ENCODE measurements at regions not wholly inside any gene's neighbourhood (a gene's known extent, or its start where the extent isn't known, plus 50 kb on each side); places are given as distances from the start of the nearest gene placed in this dataset.

GRCh38 chr20:63145156-63145555 lies 70.8 kb downstream of the YTHDF1 start (continued):
- TF ChIP-seq, protein P1, sequence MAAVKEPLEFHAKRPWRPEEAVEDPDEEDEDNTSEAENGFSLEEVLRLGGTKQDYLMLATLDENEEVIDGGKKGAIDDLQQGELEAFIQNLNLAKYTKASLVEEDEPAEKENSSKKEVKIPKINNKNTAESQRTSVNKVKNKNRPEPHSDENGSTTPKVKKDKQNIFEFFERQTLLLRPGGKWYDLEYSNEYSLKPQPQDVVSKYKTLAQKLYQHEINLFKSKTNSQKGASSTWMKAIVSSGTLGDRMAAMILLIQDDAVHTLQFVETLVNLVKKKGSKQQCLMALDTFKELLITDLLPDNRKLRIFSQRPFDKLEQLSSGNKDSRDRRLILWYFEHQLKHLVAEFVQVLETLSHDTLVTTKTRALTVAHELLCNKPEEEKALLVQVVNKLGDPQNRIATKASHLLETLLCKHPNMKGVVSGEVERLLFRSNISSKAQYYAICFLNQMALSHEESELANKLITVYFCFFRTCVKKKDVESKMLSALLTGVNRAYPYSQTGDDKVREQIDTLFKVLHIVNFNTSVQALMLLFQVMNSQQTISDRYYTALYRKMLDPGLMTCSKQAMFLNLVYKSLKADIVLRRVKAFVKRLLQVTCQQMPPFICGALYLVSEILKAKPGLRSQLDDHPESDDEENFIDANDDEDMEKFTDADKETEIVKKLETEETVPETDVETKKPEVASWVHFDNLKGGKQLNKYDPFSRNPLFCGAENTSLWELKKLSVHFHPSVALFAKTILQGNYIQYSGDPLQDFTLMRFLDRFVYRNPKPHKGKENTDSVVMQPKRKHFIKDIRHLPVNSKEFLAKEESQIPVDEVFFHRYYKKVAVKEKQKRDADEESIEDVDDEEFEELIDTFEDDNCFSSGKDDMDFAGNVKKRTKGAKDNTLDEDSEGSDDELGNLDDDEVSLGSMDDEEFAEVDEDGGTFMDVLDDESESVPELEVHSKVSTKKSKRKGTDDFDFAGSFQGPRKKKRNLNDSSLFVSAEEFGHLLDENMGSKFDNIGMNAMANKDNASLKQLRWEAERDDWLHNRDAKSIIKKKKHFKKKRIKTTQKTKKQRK (IDR thresholded peaks at IDR 0.05; ENCODE audit: borderline replicate concordance, low read depth, low read length): no peak
- TF ChIP-seq ZFP36 (IDR thresholded peaks at IDR 0.05; ENCODE audit: low read depth, low read length, partially characterized antibody) (no peak), BRF1 (IDR thresholded peaks at IDR 0.05; ENCODE audit: borderline replicate concordance, extremely low read depth, insufficient read length) (no peak), PCBP2 (IDR thresholded peaks at IDR 0.05; ENCODE audit: low read depth, low read length, poor library complexity, severe bottlenecking) (no peak), EZH2 (IDR thresholded peaks at IDR 0.05; ENCODE audit: borderline replicate concordance, low read depth, low read length) (no peak), ZNF324 (CRISPR knock-in tag; IDR thresholded peaks at IDR 0.05) (no peak), RFX7 (CRISPR knock-in tag; IDR thresholded peaks at IDR 0.05) (no peak)

DNA sequence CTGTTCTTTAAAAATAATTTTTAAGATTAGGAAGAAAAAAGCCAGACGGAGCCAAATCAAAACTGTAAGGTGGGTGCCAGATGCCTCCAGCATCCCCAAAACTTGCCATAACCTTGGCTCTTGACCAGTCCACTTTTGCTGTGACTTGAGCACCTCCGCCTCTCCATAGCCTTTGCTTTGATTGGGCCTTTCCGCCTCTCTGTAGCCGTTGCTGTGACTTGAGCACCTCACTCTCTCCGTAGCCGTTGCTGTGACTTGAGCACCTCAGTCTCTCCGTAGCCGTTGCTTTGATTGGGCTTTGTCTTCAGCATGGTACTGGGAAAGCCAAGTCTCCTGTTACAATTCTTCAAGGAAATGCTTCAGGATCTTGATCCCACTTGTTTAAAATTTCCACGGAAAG lies 73.0 kb downstream of the YTHDF1 start:
- Histone ChIP-seq H3K4me1 (replicated peaks in 1 of 2; ENCODE audit: control insufficient read depth in 2 of 2, insufficient read depth in 2 of 2, low read length in 2 of 2) (peaks cover 0 to 5% of the 10 kb centered on the region in 2 experiments; a peak in 1 of 5 replicates), H4K20me1 (replicated peaks; ENCODE audit: control insufficient read depth, insufficient read depth, low read length) (no peaks in the 10 kb centered on the region), H3K36me3 (ENCODE audit: control insufficient read depth, insufficient read depth, low read length) (no peaks in the 10 kb centered on the region), H3K4me3 (no peak overlapping the region), H3K27ac (ENCODE audit: extremely low read depth, low read depth, low read length) (no peak overlapping the region), H3K9me3 (replicated peaks; ENCODE audit: control insufficient read depth, insufficient read depth, low read depth, low read length) (peaks cover 3% of the 10 kb centered on the region; the same call in 1 of the 2 replicates), H3K4me2 (ENCODE audit: insufficient read depth, low read length) (no peak overlapping the region), H3K9me1 (ENCODE audit: control insufficient read depth, insufficient read depth, low read length) (peaks cover 2% of the 10 kb centered on the region), H3K79me2 (ENCODE audit: control insufficient read depth, insufficient read depth, low read length) (no peaks in the 10 kb centered on the region), H3K27me3 (ENCODE audit: control insufficient read depth in 2 of 2, insufficient read depth in 2 of 2, low read length in 2 of 2) (peaks cover 35 to 42% of the 10 kb centered on the region in 2 experiments), H3K9ac (ENCODE audit: insufficient read depth in 1 of 2, low read depth in 2 of 2, low read length in 2 of 2) (no peak overlapping the region), H2AFZ (ENCODE audit: low read depth, low read length) (no peak overlapping the region)
- in situ Hi-C loops (cut with MboI): no loop called here
- FAIRE-seq (no peak), ATAC-seq (no peak), DNase-seq (ENCODE audit: extremely low read depth in 1 of 4, low spot score in 3 of 4) (no peak)
- no TSS peak for BruUV-seq (replicated peaks)
- ChIA-PET CTCF (ENCODE audit: low intra/inter-chr PET ratio) (no interaction called here), POLR2A (interaction anchor here (0.6 to 1.1 kb wide), 3 partner anchors 15 to 175 kb away, joined by 3 read pairs; no protein-coding TSS in a partner anchor)
- intact Hi-C loops (cut with micrococcal nuclease): no loop called here
- 3% methylated on average over 9 of the region's 9 CpGs for WGBS (ENCODE audit: insufficient coverage, low coverage, missing lambda C conversion rate)
- no peak for TF ChIP-seq ETS2 (tag; IDR thresholded peaks at IDR 0.05; ENCODE audit: borderline replicate concordance, poor library complexity, severe bottlenecking)
- no peak for TF ChIP-seq ELK1 (CRISPR knock-in tag; IDR thresholded peaks at IDR 0.05)
- no peak for TF ChIP-seq BCLAF1 (IDR thresholded peaks at IDR 0.05; ENCODE audit: borderline replicate concordance in 1 of 2, control insufficient read depth in 1 of 2, low read depth in 2 of 2, low read length in 1 of 2)
- TF ChIP-seq, protein P2, sequence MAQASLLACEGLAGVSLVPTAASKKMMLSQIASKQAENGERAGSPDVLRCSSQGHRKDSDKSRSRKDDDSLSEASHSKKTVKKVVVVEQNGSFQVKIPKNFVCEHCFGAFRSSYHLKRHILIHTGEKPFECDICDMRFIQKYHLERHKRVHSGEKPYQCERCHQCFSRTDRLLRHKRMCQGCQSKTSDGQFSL (CRISPR knock-in tag; IDR thresholded peaks at IDR 0.05): no peak
- TF ChIP-seq, protein P2 (tag; IDR thresholded peaks at IDR 0.05): no peak

Data from K562 (cell line).